GM21526 (cell line): ENCODE measurements at regions not wholly inside any gene's neighbourhood (a gene's known extent, or its start where the extent isn't known, plus 50 kb on each side); places are given as distances from the start of the nearest gene placed in this dataset.

Experiments
- ATAC-seq: cut with Tn5 transposase; IDR thresholded peaks from one replicate; pipeline ENCODE4 v1.9.1; 2021; ENCODE audit warnings: moderate library complexity; ENCODE audit not compliant: unreplicated experiment, low FRiP score

DNA sequence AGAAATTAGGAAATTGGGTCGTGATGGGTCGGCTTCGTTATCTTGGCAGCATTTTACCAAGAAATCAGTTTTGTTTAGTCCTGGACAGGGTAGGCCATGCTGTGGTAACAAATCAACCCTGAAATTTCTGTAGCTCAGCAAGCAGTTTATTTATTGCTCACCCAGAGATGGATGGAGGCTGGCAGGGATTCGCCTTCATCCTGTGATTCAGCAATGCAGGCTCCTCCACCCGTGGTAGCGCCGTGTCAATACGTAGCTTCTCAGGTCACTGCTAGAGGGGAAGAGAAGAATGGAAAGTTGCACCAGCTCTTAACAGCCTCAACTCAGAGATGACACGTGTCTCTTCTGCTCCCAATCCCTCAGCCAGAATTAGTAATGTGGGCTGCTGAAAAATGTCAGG, 157.0 kb upstream of the SGK1 start:
- ATAC-seq: no peak

DNA sequence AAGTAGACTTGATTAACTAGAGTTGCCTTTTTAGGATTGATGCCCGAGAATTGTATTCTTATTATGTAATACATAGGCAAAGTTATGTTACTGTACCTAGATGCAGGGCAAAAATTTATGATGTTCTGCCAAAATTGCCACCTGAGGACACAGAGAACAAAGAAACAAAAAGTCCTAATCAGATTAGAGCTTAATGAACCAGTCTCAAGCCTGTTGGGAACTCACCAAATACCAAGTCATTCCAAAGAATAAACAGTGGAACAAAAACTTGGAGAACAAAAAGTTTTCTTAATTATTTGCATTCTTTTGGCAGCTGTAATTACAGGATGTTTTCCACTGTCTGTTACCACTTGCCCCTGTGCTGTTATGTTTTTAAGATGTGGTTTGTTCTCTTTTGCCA, 154.7 kb upstream of the SGK1 start:
- no peak for ATAC-seq

DNA sequence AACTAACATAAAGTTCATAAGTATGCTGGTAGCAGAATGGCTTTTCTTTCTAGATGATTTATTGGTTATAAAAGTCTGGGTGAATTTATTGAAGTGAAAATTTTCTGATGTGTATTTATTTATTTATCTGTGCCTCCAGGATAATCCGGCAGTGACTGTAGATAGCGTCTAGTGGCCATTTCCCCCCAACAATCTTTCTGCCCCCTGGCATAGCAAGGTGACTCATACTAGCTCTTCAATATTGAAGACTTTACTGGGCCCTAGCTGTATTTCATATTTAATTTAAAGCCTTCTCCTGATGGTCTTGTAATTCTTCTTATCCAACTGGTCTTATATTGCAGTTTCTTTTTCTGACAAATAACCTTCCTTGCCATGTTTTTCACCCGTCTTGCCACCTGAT, 154.1 kb upstream of the SGK1 start:
- ATAC-seq: no peak

DNA sequence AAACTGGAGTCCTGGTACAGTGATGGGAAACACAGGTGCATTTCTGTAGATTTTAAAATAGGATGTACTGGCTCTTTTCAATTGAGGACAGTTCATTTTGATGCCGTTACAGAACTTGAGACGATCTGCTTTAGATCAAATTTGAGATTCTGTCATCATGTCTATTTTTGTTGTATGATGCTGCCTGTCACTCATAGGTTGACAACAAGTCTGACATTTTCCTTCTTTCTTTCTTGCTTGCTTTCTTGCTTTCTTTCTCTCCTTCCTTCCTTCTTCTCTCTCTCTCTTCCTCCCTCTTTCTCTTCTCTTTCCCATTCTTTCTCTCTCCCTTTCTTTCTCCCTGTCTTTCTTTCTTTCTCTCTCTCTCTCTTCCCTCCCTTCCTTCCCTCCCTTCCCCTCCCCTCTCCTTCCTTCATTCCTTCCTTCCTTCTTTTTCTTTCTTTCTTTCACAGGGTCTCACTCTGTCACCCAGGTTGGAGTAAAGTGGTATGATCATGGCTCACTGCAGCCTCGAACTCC, 152.6 kb upstream of the SGK1 start:
- ATAC-seq: no peak

DNA sequence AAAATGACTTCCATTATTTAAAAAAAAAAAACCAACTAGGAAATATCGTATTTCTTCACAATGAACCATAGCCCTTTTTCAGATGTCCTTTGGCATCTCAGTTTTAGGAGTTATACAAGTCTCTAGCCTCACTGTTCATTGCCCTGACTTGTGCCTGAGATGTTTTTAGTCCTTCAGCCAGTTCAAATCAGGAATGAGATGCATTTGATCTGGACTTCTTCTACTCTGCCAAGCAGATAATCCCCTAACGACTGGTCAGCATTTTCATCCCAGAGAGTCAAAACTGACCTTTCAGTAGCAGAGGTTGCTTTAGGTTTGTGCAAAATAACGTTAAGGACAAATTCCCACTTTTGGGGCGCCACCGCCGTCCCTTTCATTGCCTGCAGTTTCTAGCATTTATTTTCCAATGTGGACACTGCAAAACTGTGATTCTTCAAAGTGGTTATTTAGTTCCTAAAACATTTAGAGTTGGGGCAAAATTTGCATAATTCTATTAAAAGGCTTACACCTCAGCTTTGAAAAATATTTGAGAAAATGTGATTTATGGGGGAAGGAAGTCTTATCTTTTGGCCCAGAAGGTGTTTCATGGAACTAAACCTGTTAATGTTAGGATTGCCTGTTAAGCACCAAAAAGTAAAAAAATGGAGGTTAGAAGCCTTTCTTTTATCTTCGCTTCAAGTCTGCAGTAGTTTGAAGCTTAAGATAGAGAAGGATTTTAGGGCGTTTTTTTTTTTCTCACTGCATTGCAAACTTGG, 152.0 kb upstream of the SGK1 start:
- ATAC-seq: no peak

DNA sequence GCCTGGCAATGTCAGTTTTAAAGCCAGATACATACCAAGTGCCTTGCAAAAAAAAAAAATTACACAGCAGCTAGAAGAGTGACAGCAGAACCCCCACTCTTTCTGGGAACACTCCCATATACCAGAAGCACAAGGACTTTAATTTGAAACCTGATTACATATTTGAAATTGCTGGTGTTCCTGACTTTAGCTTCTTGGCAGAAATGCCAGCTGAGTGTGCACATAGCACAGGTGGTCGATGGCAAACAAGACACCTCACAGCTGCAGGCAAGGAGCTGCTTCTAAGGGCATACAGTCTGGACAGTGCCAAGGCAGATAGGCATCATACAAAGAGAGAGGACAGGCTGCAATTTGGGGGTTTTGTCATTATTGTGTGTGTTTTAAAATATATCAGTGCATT, 150.7 kb upstream of the SGK1 start:
- ATAC-seq: no peak

DNA sequence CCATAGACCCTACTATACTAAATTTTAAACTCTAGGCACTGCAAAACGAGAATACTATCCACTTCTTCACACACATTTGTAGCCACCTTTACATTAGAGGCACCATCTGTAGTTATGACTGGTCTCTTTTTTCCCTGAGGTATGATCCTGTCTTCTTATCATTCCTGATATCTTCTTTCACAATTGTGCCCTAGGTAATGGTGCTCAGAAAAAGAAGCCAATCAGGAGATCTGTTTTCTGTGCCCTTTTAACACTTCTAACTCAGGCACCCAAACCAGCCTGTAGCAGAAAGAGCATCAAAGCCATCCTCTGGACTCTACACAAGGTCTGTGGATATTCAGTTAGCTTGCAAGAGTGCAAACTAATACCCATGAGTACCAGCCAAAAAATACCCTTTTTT, 149.7 kb upstream of the SGK1 start:
- ATAC-seq: no peak

DNA sequence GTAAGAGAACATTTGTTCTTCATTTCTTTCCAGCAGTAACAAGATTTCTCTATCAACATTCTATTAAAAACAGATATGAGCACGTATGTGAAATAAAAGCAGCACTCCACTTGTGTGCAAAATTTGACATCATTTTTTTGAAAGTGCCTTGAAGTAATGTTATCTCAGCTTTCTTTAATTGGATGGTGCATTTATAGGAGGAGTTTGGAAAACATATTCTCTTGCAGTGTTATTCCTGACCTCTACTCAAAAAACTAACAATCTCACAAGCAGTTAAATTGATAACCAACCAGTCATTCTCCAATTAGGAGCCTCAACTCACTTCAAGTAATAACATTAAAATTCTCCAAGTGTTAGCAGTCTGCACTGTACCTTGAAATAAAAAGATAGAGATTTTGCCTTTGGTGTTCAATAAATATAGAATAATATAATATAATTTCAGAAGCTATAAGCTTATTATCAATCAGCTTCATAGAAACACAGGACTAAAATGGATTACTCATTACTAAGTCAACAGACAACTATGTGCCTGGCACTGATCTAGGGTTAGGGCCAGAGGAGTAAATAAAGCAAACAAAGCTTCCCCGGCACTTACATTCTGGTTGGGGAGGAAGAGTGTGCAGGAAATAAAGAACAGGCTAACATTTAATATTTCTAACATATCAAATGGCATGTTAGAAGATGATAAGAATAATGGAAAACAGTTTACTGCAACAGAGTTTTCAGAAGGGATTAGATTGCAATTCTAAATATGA, 149.0 kb upstream of the SGK1 start:
- ATAC-seq: no peak

DNA sequence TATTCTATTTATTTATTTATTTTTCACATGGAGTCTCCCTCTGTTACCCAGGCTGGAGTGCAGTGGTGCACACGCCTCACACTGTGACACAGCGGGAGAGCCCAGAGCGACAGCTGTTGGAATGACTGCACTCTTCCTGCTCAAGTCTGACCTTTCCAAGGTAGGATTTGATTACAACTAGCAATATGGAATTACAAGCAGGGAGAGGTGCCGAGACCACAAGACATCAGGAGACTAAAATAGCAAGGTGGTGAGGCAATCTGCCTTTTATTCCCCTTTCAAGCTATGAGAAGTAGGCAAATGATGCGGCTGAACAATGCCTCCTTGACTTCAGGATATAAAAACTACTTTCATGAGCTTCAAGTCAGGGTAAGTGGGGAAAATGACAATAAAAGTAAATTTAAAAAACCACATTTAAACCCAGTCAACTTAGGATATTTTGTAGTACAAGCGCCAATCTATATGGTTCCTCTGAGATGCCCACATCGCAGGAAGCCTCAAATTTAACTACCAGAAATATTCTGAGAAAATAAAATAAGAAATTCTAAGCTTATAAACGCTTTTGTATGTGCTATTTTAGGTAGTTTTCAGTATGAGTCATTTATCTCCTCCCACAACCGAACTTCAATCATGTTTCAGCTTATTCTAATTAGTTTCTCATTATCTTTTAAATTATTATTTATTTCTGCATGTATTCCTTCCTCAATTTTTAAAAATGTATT, 146.9 kb upstream of the SGK1 start:
- peak; percentile 74 for ATAC-seq

DNA sequence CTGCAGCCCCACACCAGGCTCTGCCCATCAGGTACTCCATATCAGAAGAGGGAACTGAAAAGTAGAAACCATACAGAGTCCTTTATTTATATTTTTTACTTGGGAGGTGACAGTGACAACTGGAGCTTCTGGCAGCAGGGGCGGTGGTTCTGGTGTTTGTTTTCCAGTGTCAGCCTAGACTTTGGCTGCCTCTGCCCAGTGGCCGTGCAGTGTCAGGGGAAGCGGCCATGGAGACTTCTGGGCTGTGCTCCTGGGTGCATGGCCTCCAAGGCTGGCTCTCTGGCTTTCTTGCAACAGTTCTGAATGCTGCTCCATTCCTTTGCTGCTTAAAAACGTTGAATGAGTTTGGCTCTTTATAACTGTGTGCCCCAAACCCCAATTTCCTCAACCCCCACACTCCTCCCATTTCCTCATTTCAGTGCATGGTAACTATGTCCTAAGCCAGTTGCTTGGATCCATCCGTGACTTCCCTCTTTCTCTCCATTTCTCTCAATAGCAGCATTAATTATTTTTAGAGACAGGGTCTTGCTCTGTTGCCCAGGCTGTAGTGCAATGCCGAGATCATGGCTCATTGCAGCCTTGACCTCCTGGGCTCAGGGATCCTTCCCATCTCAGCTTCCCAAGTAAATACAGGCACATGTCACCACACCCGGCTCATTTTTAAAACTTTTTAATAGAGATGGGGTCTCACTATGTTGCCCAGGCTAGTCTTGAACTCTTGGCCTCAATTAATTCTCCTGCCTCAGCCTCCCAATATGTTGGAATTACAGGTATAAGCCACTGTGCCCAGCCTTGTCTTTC, 141.1 kb upstream of the SGK1 start:
- no peak for ATAC-seq

DNA sequence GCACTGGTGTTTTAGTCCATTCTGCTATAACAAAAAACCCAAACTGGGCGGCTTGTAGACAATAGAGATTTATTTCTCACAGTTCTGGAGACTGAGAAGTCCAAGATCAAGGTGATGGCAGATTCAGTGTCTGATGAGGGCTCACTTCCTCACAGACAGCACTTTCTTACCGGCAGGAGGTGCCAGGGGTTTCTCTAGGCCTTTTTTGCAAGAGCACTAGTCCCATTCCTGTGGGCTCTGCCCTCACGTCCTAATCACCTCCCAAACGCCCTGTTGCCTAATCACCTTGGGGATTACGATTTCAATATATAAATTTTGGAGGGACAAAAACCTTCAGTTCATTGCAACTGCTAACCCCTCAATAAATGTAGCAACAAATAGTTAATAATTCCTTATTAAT, 140.0 kb upstream of the SGK1 start:
- no peak for ATAC-seq

DNA sequence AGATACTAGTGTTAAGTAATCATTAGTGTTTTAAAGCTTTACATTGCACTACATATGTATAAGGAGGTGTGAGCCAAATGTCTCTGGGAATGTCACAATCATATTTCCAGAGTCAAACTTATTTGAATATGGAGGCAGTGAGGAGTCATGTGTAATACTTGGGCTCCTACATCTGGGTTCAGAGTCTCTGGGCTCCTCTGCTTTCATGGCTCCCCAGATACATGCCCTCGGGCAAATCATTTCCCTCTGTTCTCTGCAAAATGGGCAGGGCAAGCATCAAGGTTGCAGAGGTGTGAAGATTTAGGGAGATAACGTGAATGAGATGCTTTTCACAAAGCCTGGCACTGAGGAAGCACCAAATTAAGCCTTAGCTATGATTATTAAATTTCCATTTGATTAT, 138.3 kb upstream of the SGK1 start:
- no peak for ATAC-seq

DNA sequence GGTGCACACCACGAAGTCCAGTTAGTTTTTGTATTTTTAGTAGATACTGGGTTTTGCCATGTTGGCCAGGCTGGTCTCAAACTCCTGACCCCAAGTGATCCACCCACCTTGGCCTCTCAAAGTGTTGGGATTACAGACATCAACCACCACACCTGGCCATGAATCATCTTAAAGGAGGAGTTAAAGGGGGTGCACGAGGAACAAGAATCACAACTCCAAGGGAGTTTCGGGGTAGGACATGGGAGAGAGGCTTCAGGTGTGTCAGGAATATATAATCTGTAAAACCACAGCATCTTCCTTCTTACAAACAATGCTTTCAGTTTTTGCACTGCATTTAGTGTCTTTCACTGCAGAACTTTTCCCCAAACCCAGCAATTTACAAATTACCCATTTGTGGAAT, 137.4 kb upstream of the SGK1 start:
- ATAC-seq: no peak

DNA sequence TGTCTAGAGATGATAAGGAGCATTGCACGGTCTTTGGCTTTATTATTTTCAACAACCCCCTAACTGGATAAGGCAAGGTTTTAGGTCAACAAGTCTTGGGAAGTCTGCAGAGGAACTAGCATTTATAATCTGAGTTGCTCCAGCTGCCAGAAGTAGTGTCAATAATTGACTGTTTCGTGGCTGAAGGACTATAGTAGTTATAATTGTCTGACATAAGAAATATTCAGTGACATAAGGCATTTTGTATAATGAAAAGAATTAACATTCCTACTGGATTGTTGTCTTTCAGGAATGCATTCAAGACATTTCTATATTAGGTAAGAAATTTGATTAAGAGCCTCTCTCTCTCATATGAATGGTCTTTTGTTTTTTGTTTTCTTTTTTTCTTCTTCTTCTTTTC, 136.9 kb upstream of the SGK1 start:
- ATAC-seq: no peak

DNA sequence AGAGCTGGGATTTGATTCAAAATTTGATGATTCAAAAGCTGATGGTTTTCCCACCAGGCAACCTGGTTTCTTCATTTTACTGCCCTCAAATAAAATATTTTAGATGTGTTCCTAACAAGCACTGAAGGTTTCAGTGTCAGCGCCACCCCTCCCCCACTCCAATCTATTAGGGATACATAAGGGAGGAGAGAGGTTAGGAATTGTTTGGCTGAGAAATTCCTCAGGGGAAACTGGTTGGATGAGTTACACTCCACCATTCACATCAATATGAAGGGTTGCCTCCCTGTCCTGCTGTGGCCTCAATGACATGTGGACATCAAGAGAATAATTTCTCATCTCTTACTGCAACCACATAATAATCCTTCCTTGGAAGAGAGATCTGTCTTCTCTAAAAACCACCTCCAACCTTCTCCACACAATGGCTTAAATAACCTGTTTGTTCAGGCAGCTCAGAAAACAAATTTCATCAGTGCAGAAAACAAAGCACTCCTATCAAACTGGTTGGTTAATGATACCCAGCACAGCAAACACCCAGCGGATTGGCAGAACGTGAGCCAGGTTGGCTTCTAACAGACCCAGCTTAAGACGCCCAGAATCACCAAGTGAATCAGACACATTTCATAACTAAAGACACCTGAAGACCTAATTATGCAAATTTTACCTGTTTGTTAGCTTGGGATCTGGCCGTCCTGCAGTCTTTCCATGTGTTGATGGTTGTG, 136.0 kb upstream of the SGK1 start:
- no peak for ATAC-seq

DNA sequence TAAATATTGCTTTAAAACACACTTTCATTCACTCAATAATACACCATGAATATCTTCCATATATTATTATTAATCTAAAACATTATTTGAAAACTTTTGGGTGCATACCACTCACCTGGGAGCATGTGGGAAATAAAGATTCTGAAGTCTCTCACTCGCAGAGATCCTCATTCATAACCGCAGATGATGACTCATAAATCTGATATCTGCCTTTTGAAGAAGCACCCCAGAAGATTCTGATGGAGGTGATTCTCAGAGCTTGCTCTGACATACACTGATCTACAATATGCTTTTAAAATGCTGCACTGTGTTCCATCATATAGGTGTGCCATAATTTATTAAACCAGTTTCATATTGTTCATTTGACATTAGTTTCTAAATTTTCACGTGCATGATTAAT, 135.0 kb upstream of the SGK1 start:
- ATAC-seq: no peak

DNA sequence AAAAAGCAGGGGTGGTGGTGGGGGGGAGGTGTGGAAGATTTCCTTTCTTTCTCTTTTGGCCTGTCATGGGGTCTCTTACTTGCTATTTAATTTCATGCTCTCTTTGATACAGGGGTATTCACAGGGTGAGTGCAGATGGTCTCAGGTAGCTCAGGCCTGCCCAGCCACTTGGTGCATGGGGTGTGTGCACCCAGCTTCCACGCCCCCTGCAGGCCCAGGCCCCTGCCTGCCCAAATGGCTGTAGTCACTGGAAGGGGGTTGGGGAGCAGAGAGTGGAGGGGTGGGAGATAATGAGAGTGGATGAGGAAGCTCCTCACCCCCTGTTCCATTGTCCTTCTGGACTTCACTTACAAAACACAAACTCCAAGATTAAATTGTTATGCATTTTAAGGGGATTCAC, 133.6 kb upstream of the SGK1 start:
- ATAC-seq: no peak

DNA sequence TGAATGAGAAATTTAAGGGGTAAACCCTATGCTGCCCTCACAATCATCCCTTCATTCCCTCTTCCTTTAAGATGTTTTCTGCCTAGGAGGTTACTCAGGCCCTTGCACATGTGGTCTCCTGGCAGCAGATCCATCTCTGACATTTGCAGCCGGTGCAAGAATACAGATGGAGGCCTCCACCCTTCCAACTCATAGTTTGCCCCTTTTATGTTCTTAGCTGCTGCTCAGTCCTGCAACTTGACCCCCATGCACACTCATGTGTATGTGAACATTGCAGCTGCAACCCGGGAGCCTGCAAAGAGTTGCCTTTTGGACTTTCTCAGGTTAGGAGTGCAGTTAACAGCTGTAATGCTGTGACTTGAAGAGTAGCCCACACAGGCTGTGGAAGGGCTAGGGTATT, 131.9 kb upstream of the SGK1 start:
- no peak for ATAC-seq

DNA sequence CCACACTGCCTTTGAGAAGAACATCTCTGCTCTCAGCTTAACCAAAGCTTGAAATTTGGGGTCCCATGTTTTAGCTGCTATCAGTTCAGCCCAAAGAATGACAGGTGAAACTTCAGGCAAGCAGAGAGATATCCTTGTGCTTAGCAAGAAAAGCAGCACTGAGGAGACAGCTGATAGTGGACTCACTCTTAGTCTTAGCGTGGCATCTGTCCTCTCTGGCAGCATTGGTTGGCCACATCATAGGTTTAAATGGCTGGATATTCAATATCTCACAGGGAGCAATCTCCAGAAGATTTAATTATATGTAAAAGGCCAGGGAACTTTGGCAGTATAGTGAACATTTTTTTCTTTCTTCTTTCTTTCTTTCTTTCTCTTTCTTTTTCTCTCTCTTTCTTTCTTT, 131.1 kb upstream of the SGK1 start:
- no peak for ATAC-seq

DNA sequence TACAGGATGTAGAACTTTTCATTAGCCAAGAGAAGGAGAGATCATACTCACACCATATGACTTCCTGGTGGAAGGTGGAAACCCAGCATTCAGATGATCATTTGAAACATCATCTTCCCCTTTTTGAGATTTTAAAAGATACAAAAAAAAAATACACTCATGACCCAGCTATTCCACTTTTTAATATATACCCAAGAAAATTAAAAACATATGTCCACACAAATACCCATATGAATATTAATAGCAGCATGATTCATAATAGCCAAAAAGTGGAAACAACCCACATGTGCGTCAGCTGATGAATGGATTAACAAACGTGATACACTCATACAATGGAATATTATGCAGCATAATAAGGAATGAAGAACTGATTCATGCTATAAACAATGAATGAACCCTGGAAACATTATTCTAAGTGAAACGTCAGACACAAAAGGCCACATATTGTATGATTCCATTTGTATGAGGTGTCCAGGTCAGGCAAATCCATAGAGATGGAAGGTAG, 130.0 kb upstream of the SGK1 start:
- no peak for ATAC-seq
